SU-DHL-6 (cell line): ENCODE measurements at regions not wholly inside any gene's neighbourhood (a gene's known extent, or its start where the extent isn't known, plus 50 kb on each side); places are given as distances from the start of the nearest gene placed in this dataset.

Source experiments
- H2AFZ ChIP-seq: fragments of 200-600 bp; sonication (generic); 2 replicates; pipeline ENCODE4 v1.6.1; 2014; ENCODE audit warnings: low read depth, mild to moderate bottlenecking, moderate library complexity, mixed read lengths, antibody characterized with exemption, low read length; ENCODE audit not compliant: severe bottlenecking
- H3F3A ChIP-seq: fragments of 200-600 bp; shearing (Covaris generic); 2 replicates; pipeline ENCODE4 v1.6.0; 2016; ENCODE audit warnings: antibody characterized with exemption, mild to moderate bottlenecking; ENCODE audit not compliant: insufficient read depth
- H3K27ac ChIP-seq: fragments of 200-600 bp; sonication (generic); 2 replicates; pipeline ENCODE4 v1.5.1; 2016; ENCODE audit warnings: low read depth, mild to moderate bottlenecking, low read length, moderate library complexity, mixed read lengths
- H3K27me3 ChIP-seq: fragments of 200-600 bp; sonication (generic), shearing (Covaris generic); 2 replicates; pipeline ENCODE4 v1.6.0; 2014; ENCODE audit warnings: mild to moderate bottlenecking, low read length
- H3K36me3 ChIP-seq: fragments of 200-600 bp; sonication (generic); 2 replicates; pipeline ENCODE4 v1.6.1; 2014; ENCODE audit warnings: mild to moderate bottlenecking, low read length, mixed read lengths
- H3K4me2 ChIP-seq: fragments of 300-600, 200-600 bp; shearing (Covaris generic), sonication (generic); 2 replicates; pipeline ENCODE4 v1.6.0; 2014; ENCODE audit warnings: low read length, low read depth, mild to moderate bottlenecking; ENCODE audit not compliant: poor library complexity, severe bottlenecking
- H3K4me3 ChIP-seq: fragments of 200-600 bp; sonication (generic); 2 replicates; pipeline ENCODE4 v1.5.1; 2014; ENCODE audit warnings: antibody characterized with exemption, low read length, mild to moderate bottlenecking, mixed read lengths; ENCODE audit not compliant: insufficient read depth, poor library complexity, severe bottlenecking
- H3K79me2 ChIP-seq: fragments of 200-600 bp; sonication (generic); 2 replicates; pipeline ENCODE4 v1.6.1; 2014; ENCODE audit warnings: mild to moderate bottlenecking, low read length, moderate library complexity; ENCODE audit not compliant: insufficient read depth
- H3K9ac ChIP-seq: fragments of 200-600 bp; sonication (generic); 2 replicates; pipeline ENCODE4 v1.7.0; 2014; ENCODE audit warnings: mild to moderate bottlenecking, low read length
- H3K9me2 ChIP-seq: fragments of 200-600 bp; sonication (generic); replicated peaks from 2 replicates; pipeline ENCODE4 v1.6.1; 2014; ENCODE audit warnings: low read length; ENCODE audit not compliant: insufficient read depth
- H3K9me3 ChIP-seq: fragments of 200-600 bp; sonication (generic); 2 replicates; pipeline ENCODE4 v1.6.1; 2014; ENCODE audit warnings: low read length, mixed read lengths; ENCODE audit not compliant: insufficient read depth
- H4K20me1 ChIP-seq: fragments of 200-600 bp; sonication (generic); 2 replicates; pipeline ENCODE4 v1.6.1; 2014; ENCODE audit warnings: low read depth, mild to moderate bottlenecking, antibody characterized with exemption, low read length, moderate library complexity, mixed read lengths
- EZH2phosphoT487 ChIP-seq: fragments of 200-600 bp; sonication (generic), shearing (Covaris generic); conservative IDR thresholded peaks from 2 replicates; pipeline ENCODE4 v1.6.1; 2018; ENCODE audit warnings: mild to moderate bottlenecking, antibody characterized with exemption, low read length, moderate library complexity, mixed read lengths
- TF ChIP-seq, protein P1 (sequence below): fragments of 200-600 bp; sonication (generic); IDR thresholded peaks from one replicate; pipeline ENCODE4 v1.5.1; 2017; ENCODE audit warnings: antibody characterized with exemption, mild to moderate bottlenecking, low read length, moderate library complexity; ENCODE audit not compliant: insufficient read depth, poor library complexity, severe bottlenecking

DNA sequence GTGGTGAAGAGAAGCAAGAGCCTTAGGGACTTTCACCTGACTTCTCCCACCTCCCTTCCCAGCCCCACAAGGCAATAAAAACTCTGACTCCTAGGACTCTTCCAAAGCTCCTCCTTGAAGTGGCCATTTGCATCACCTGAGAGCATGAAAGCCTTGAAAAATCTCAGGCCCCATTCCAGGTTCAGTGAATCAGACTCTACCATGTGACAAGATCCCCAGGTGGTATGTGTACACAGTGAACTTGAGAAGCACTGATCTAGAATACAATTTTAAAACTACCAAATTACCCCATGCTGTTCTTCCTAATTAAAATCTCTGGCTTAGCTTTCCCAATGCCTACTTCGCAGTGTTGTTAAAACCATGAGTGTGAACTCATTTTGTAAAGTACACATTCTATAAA lies 195.1 kb upstream of the SAMSN1 start:
- Histone ChIP-seq H2AFZ (no peak overlapping the region), H3K27ac (no peak overlapping the region), H3F3A (no peaks in the 10 kb centered on the region)

DNA sequence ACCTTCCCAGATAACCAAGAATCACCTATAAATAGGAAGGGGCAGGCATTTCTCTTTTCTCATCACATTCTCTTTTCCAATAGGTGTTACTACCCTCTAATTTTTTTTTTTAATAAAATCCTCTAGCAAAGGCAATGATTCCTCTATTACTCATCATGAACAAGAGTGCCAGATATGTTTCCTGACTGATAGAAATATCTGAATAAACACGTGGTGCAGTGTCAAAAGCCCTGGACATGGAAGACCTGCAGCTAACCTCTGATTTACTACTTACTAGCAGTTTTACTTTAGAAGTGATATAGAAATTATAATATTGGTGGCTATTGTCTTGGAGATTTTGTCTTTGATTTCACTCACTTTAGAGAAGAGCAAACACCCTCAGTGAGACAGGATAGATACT lies 194.6 kb upstream of the SAMSN1 start:
- H3K9me3 ChIP-seq, result no peaks in the 10 kb centered on the region
- no peaks in the 10 kb centered on the region for H3K36me3 ChIP-seq
- H3K9ac ChIP-seq, result no peak overlapping the region
- no peaks in the 10 kb centered on the region for H3K9me2 ChIP-seq
- H4K20me1 ChIP-seq, result no peaks in the 10 kb centered on the region
- no peak overlapping the region for H3K27ac ChIP-seq
- no peak overlapping the region for H3K4me2 ChIP-seq
- no peaks in the 10 kb centered on the region for H3F3A ChIP-seq
- H3K4me3 ChIP-seq, result no peak overlapping the region
- TF ChIP-seq EZH2phosphoT487, result no peak
- TF ChIP-seq, protein P1, sequence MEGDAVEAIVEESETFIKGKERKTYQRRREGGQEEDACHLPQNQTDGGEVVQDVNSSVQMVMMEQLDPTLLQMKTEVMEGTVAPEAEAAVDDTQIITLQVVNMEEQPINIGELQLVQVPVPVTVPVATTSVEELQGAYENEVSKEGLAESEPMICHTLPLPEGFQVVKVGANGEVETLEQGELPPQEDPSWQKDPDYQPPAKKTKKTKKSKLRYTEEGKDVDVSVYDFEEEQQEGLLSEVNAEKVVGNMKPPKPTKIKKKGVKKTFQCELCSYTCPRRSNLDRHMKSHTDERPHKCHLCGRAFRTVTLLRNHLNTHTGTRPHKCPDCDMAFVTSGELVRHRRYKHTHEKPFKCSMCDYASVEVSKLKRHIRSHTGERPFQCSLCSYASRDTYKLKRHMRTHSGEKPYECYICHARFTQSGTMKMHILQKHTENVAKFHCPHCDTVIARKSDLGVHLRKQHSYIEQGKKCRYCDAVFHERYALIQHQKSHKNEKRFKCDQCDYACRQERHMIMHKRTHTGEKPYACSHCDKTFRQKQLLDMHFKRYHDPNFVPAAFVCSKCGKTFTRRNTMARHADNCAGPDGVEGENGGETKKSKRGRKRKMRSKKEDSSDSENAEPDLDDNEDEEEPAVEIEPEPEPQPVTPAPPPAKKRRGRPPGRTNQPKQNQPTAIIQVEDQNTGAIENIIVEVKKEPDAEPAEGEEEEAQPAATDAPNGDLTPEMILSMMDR, result no peak
- H3K79me2 ChIP-seq, result no peaks in the 10 kb centered on the region
- no peaks in the 10 kb centered on the region for H3K27me3 ChIP-seq
- H2AFZ ChIP-seq, result no peak overlapping the region

More for the DNA sequence above, 195.1 kb upstream of the SAMSN1 start:
- Histone ChIP-seq H3K27me3 (no peaks in the 10 kb centered on the region), H3K4me3 (no peak overlapping the region), H3K9me2 (no peaks in the 10 kb centered on the region), H3K4me2 (no peak overlapping the region), H3K79me2 (no peaks in the 10 kb centered on the region), H3K36me3 (no peaks in the 10 kb centered on the region), H3K9me3 (no peaks in the 10 kb centered on the region), H3K9ac (no peak overlapping the region), H4K20me1 (no peaks in the 10 kb centered on the region)
- TF ChIP-seq, protein P1, result no peak
- no peak for TF ChIP-seq EZH2phosphoT487

DNA sequence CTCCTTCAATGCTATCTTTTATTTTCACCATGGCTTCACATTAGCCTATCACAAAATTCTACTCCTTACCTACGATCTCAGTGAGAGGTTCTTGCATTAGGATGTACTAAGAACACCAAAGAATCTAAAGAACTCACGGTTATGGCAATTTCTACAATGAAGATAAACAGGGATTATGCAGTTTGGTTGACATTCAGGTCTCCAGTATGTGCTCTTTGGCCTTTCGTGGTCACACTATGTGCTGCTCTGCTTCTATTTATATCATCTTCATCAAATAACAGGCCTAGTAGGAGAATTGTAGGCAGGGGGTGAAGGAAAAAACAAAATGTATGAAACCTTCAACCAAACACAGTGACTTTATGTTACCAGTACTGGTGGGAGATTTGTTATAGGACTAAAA lies 194.0 kb upstream of the SAMSN1 start:
- no peak overlapping the region for H3K27ac ChIP-seq
- no peak overlapping the region for H3K4me3 ChIP-seq
- H2AFZ ChIP-seq, result no peak overlapping the region
- H3K36me3 ChIP-seq, result no peaks in the 10 kb centered on the region
- TF ChIP-seq, protein P1, result no peak
- no peak for TF ChIP-seq EZH2phosphoT487
- no peaks in the 10 kb centered on the region for H3F3A ChIP-seq
- H4K20me1 ChIP-seq, result no peaks in the 10 kb centered on the region
- no peaks in the 10 kb centered on the region for H3K9me3 ChIP-seq
- H3K4me2 ChIP-seq, result no peak overlapping the region
- H3K79me2 ChIP-seq, result no peaks in the 10 kb centered on the region
- no peaks in the 10 kb centered on the region for H3K9me2 ChIP-seq
- H3K9ac ChIP-seq, result no peak overlapping the region
- no peaks in the 10 kb centered on the region for H3K27me3 ChIP-seq
